ENCODE measurements at regions not wholly inside any gene's neighbourhood (a gene's known extent, or its start where the extent isn't known, plus 50 kb on each side); places are given as distances from the start of the nearest gene placed in this dataset.
"Not testable (repeated sequence)": the region's sequence is repeated elsewhere in the genome, so short reads cannot be mapped to it uniquely, and the experiment has no call there.

- H3K27ac ChIP-seq, result no peak overlapping the region
- H3K9me3 ChIP-seq, result no peaks in the 10 kb centered on the region
- TF ChIP-seq CTCF (IDR thresholded peaks at IDR 0.05), result no peak
- no peaks in the 10 kb centered on the region for H3K36me3 ChIP-seq
- H3K4me1 ChIP-seq (ENCODE audit: control insufficient read depth in 1 of 2, insufficient read depth in 1 of 2, low read depth in 1 of 2, low read length in 1 of 2), result no peaks in the 10 kb centered on the region
- no peaks in the 10 kb centered on the region for H3K27me3 ChIP-seq
- H3K4me3 ChIP-seq (ENCODE audit: low read depth in 1 of 2, low read length in 1 of 2), result no peak overlapping the region
Measured at GRCh38 chr4:158958489-158959270, 144.2 kb upstream of the RAPGEF2 start.

GRCh38 chr4:158962393-158962792 is 140.5 kb upstream of the RAPGEF2 start:
- no peaks in the 10 kb centered on the region for H3K9me3 ChIP-seq
- no peaks in the 10 kb centered on the region for H3K27me3 ChIP-seq
- no peaks in the 10 kb centered on the region for H3K4me1 ChIP-seq (ENCODE audit: control insufficient read depth in 1 of 2, insufficient read depth in 1 of 2, low read depth in 1 of 2, low read length in 1 of 2)
- H3K4me3 ChIP-seq (ENCODE audit: low read depth in 1 of 2, low read length in 1 of 2), result no peak overlapping the region
- no peak for TF ChIP-seq CTCF (IDR thresholded peaks at IDR 0.05)
- no peak overlapping the region for H3K27ac ChIP-seq
- no peaks in the 10 kb centered on the region for H3K36me3 ChIP-seq

- not testable (repeated sequence) for H3K27me3 ChIP-seq; H3K36me3 ChIP-seq; H3K27ac ChIP-seq; H3K4me3 ChIP-seq (ENCODE audit: low read depth in 1 of 2, low read length in 1 of 2); H3K9me3 ChIP-seq; H3K4me1 ChIP-seq (ENCODE audit: control insufficient read depth in 1 of 2, insufficient read depth in 1 of 2, low read depth in 1 of 2, low read length in 1 of 2)
Measured at GRCh38 chr4:158963282-158963681, 139.6 kb upstream of the RAPGEF2 start.

GRCh38 chr4:158964114-158964727 is 138.7 kb upstream of the RAPGEF2 start:
- TF ChIP-seq CTCF (IDR thresholded peaks at IDR 0.05), result no peak
- Histone ChIP-seq H3K4me1 (ENCODE audit: control insufficient read depth in 1 of 2, insufficient read depth in 1 of 2, low read depth in 1 of 2, low read length in 1 of 2) (no peaks in the 10 kb centered on the region), H3K27ac (no peak overlapping the region), H3K4me3 (ENCODE audit: low read depth in 1 of 2, low read length in 1 of 2) (no peak overlapping the region), H3K36me3 (no peaks in the 10 kb centered on the region), H3K27me3 (no peaks in the 10 kb centered on the region), H3K9me3 (no peaks in the 10 kb centered on the region)

GRCh38 chr4:158964728-158965124 is 138.2 kb upstream of the RAPGEF2 start:
- Histone ChIP-seq H3K4me3 (ENCODE audit: low read depth in 1 of 2, low read length in 1 of 2) (no peak overlapping the region), H3K27me3 (no peaks in the 10 kb centered on the region), H3K36me3 (no peaks in the 10 kb centered on the region), H3K9me3 (no peaks in the 10 kb centered on the region), H3K4me1 (ENCODE audit: control insufficient read depth in 1 of 2, insufficient read depth in 1 of 2, low read depth in 1 of 2, low read length in 1 of 2) (peaks cover 0 to 4% of the 10 kb centered on the region in 2 experiments), H3K27ac (no peak overlapping the region)
- no peak for TF ChIP-seq CTCF (IDR thresholded peaks at IDR 0.05)

- no peaks in the 10 kb centered on the region for H3K36me3 ChIP-seq
- no peaks in the 10 kb centered on the region for H3K27me3 ChIP-seq
- no peak overlapping the region for H3K4me3 ChIP-seq (ENCODE audit: low read depth in 1 of 2, low read length in 1 of 2)
- H3K9me3 ChIP-seq, result no peaks in the 10 kb centered on the region
- peaks cover 0 to 9% of the 10 kb centered on the region in 2 experiments for H3K4me1 ChIP-seq (ENCODE audit: control insufficient read depth in 1 of 2, insufficient read depth in 1 of 2, low read depth in 1 of 2, low read length in 1 of 2)
- no peak for TF ChIP-seq CTCF (IDR thresholded peaks at IDR 0.05)
- no peak overlapping the region for H3K27ac ChIP-seq
Measured at GRCh38 chr4:158965226-158965625, 137.7 kb upstream of the RAPGEF2 start.

Measured in neutrophil (primary cell).